Amygdala (tissue), 56 donors: ENCODE measurements at regions not wholly inside any gene's neighbourhood (a gene's known extent, or its start where the extent isn't known, plus 50 kb on each side); places are given as distances from the start of the nearest gene placed in this dataset.
A peak's percentile ranks its signal among the peaks of the same experiment; 100 is the strongest.
"Not testable (repeated sequence)": the region's sequence is repeated elsewhere in the genome, so short reads cannot be mapped to it uniquely, and the experiment has no call there.

Source experiments
- DNase-seq, 56 donors: peaks; one replicate each; lab custom pipeline; 2025; lab: John Stamatoyannopoulos, UW

GRCh38 chr11:29263971-29264682 is 752.7 kb downstream of the KCNA4 start:
- no peak for DNase-seq

- no peak for DNase-seq
These were observed 755.0 kb downstream of the KCNA4 start for GRCh38 chr11:29261831-29262230.

DNA sequence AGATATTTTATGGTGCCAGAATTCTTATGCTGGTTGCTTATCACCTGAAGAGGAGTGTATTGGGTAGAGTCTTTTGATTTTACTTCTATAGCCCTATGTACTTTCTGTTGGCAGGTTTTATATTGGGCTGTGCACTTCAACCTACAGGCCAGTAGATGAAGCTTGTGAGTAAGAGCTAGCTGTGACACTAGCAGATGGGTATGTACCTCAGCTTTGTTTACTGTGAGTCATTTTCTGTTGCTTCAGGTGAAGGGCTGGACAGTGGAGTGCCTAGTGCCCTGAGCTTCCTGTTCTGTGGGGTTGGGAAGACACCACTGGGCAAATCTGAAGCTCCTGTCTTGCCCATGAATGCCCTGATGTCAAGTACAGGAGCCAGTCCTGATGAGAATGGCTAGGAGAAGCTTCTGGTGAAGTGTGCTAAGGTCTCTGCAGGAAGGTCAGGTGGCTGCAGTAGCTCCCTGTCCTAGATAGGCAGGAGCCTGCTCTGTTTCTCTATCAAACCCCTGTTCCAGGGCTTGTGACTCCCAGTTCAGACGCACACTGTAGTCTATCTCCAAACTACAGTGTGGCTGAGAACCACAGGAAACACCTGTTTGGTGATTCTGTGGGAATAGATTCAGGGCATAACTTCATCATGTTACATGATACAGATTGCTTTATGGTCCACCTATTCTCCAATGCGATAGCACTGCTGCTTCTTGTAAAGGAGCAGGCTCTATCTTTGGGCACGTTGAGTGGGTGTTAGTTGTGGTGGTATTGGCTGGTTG is 755.7 kb downstream of the KCNA4 start:
- no peak for DNase-seq

- no peak for DNase-seq
These were observed 758.4 kb downstream of the KCNA4 start for GRCh38 chr11:29258411-29258810.

- DNase-seq = no peak
These were observed 760.2 kb downstream of the KCNA4 start for GRCh38 chr11:29256580-29256979.

DNA sequence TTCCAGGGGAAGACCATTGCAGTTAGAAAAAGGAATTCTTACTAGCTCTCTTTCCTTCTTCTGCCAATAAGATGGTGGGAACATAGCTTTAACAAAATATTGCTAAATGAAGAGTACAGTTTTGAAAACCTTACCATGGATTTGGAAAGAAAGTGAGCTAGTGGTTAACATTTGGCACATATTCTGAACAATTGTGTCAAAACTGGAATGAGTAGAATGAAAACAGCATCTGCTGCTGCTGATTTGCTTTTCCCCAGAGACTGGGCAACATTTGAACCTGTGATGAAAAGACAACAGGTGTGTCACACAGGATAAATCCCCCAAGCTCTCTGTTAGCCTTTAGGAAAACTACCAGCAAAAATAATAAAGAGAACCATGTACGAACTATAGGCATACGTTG is 761.4 kb downstream of the KCNA4 start:
- no peak for DNase-seq

DNA sequence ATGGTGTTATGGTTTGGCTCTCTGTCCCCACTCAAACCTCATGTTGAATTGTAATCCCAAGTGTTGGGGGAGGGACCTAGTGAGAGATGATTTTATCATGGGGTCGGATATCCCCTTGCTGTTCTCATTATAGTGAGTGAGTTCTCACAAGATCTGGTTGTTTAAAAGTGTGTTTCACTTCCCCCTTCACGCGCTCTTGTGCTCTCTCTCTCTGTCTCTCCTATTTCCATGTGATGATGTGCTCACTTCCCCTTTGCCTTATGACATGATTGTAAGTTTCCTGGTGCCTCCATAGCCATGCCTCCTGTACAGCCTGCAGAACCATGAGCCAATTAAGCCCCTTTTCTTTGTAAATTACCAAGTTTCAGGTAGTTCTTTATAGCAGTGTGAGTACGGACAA is 765.1 kb downstream of the KCNA4 start:
- DNase-seq = no peak

GRCh38 chr11:29249713-29250112 is 767.1 kb downstream of the KCNA4 start:
- no peak for DNase-seq

DNA sequence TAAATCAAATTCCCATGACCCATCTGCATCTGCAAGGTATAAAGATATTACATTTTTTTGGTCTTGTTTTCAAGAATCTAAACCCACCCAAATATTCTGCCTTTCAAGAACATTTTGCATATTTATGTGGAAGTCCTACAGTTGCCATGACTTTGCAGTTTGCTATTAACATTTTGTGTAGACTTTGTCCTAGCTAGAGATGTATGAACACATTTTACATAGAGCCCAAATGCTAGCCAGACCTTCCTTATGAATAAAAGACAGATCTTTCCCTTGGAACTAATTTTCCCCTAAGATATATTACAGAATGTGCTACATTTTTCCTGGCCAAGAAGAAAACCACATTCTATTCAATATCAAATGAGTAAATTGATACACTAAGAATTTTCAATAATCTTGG is 772.5 kb downstream of the KCNA4 start:
- DNase-seq = no peak

GRCh38 chr11:29243616-29244015 is 773.2 kb downstream of the KCNA4 start:
- DNase-seq = no peak

DNA sequence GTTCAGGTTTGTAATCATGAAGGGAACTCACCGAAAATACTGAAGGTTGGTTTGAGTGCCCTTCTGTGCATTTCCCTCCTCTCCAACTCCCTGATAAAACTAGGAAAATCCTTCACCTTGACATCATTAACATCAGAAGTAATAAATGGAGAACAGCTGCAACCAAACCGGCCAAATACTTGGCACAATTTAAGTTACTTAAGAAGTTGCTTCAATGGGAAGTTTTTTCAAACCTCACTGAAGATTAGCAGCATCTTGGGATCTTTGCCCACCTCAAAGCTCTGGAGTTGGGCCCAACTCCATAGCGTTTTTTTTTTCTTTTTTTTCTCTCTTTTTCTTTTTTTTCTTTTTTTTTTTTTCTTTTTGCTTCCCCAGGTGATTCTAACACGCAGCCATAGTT is 784.8 kb downstream of the KCNA4 start:
- no peak for DNase-seq

DNA sequence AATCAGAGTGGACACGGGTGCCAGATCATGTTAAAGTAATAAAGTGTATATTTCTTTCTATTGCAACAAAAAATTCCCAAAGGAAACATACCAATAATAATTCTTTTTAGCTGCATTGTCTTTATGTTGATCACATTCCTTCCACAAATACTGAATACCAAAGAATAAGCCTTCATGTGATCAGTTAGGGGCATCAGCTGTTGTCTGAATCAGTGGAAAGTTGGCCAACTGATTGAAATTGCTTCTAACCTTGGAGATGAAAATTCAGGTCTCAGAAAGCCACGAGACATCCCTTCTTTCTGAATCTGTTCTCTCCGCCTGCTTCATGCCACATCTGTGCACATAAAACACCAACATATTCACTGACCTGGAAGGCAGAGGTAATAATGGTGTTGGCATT is 785.2 kb downstream of the KCNA4 start:
- no peak for DNase-seq

GRCh38 chr11:29227811-29228210 is 789.0 kb downstream of the KCNA4 start:
- peak in 10 of 56 donors; percentile 2 to 31 (median 6) for DNase-seq

- DNase-seq = no peak
These were observed 792.0 kb downstream of the KCNA4 start for GRCh38 chr11:29224739-29225384.

DNA sequence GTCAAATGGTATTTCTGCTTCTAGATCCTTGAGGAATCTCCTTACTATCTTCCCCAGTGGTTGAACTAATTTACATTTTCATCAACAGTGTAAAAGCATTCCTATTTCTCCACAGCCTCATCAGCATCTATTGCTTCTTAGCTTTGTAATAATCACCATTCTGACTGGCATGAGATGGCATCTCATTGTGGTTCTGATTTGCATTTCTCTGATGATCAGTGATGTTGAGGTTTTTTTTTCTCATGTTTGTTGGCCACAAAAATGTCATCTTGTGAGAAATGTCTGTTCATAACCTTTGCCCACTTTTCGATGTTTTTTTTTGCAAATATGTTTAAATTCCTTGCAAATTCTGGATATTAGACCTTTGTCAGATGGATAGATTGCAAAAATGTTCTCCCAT is 797.3 kb downstream of the KCNA4 start:
- not testable (repeated sequence) for DNase-seq

- no peak for DNase-seq
These were observed 798.9 kb downstream of the KCNA4 start for GRCh38 chr11:29217901-29218300.

GRCh38 chr11:29214833-29215232 is 802.0 kb downstream of the KCNA4 start:
- DNase-seq = no peak

- DNase-seq = no peak
These were observed 805.6 kb downstream of the KCNA4 start for GRCh38 chr11:29211202-29211601.

- DNase-seq = no peak
These were observed 806.4 kb downstream of the KCNA4 start for GRCh38 chr11:29210426-29210825.

DNA sequence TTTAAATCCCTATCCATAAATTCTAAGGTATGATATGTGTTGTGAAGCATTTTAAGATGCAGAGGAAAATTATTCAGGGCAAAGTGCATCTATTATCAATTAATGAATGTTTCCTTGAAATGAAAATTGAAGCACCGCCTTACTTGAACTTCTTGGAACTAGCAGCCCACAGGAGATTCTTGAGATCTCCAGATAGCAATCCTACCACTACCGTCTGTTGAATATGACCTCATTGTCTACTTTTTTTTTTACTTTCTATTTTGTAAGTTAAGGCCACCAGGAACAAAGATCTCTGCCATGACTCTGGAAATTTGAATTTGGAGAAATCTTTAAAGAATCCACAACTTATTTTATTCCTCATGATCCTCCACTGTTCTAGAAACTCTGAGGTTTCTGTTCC is 808.7 kb downstream of the KCNA4 start:
- no peak for DNase-seq

DNA sequence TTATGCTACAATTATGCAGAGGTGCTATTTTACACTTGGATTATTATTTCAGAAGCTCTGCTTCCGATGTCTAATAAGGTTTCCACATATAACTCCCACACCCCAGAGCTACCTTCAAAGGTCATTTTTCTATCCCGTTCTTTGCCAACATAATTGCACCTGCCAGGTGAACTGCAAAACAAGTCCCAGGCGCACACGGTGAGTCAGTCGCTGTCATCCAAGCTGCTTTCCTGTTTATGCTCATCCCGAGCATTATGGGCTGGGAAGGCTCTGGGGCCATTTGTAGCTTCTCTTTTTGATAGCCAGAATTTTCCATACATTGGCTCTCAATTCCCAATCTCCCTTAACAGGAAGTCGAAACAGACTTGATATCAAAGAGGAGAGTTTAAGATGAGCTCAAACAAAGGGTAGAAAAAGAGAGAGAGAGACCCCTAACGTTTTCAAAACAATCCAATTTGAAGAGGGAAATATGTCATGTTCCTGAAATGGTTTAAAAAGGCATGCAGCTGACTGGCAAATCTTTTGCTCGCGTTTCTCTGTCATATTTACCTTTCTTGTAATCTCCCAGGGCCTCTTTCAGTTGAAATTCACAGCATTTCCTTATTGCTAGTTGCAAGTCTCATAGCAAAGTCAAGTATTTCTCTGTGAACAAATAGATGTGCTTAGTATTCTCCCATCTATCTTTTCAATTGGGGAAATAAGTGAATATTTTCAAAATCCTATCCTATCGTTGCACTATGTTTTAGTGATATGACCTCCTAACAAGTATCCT is 815.9 kb downstream of the KCNA4 start:
- no peak for DNase-seq
